ENCODE measurements at regions not wholly inside any gene's neighbourhood (a gene's known extent, or its start where the extent isn't known, plus 50 kb on each side); places are given as distances from the start of the nearest gene placed in this dataset.
A peak's percentile ranks its signal among the peaks of the same experiment; 100 is the strongest.

GRCh38 chr3:182006431-182006830 is 294.7 kb downstream of the SOX2 start:
- DNase-seq (ENCODE audit: low spot score): no peak
- intact Hi-C loops (cut with micrococcal nuclease; ENCODE audit: unreplicated experiment): no loop called here
- Histone ChIP-seq H3K27ac (ENCODE audit: low read depth, low read length, poor library complexity, severe bottlenecking) (no peak overlapping the region), H3K9me2 (ENCODE audit: insufficient read depth, low read length) (no peaks in the 10 kb centered on the region), H3K4me2 (ENCODE audit: low read length) (no peak overlapping the region), H3K4me1 (ENCODE audit: insufficient read depth, low read length, poor library complexity, severe bottlenecking) (peaks cover 28% of the 10 kb centered on the region), H3K9me3 (ENCODE audit: low read length) (no peaks in the 10 kb centered on the region), H3K36me3 (ENCODE audit: insufficient read depth, low read length) (no peaks in the 10 kb centered on the region), H2AFZ (ENCODE audit: low read length) (no peak overlapping the region), H3K79me2 (ENCODE audit: insufficient read depth, low read depth, low read length) (no peaks in the 10 kb centered on the region), H4K20me1 (ENCODE audit: insufficient read depth, low read length) (no peaks in the 10 kb centered on the region), H3K4me3 (ENCODE audit: low read depth, low read length, poor library complexity, severe bottlenecking) (no peak overlapping the region)
- TF ChIP-seq CTCF (conservative IDR thresholded peaks at IDR 0.05; ENCODE audit: low read length) (no peak), EZH2phosphoT487 (IDR thresholded peaks at IDR 0.05; ENCODE audit: borderline replicate concordance, low read depth, low read length) (no peak)
- POLR2A ChIA-PET: no interaction called here
- no TSS peak for BruUV-seq (replicated peaks)
- CTCF ChIA-PET (ENCODE audit: unreplicated experiment): no interaction called here

- POLR2A ChIA-PET: no interaction called here
- Histone ChIP-seq H3K27ac (ENCODE audit: low read depth, low read length, poor library complexity, severe bottlenecking) (no peak overlapping the region), H3K36me3 (ENCODE audit: insufficient read depth, low read length) (no peaks in the 10 kb centered on the region), H3K79me2 (ENCODE audit: insufficient read depth, low read depth, low read length) (no peaks in the 10 kb centered on the region), H4K20me1 (ENCODE audit: insufficient read depth, low read length) (no peaks in the 10 kb centered on the region), H3K4me3 (ENCODE audit: low read depth, low read length, poor library complexity, severe bottlenecking) (no peak overlapping the region), H3K9me2 (ENCODE audit: insufficient read depth, low read length) (no peaks in the 10 kb centered on the region), H2AFZ (ENCODE audit: low read length) (peak overlapping the region; percentile 58; the same call in 1 of the 2 replicates), H3K4me2 (ENCODE audit: low read length) (no peak overlapping the region), H3K9me3 (ENCODE audit: low read length) (no peaks in the 10 kb centered on the region), H3K4me1 (ENCODE audit: insufficient read depth, low read length, poor library complexity, severe bottlenecking) (peaks cover 25% of the 10 kb centered on the region)
- intact Hi-C loops (cut with micrococcal nuclease; ENCODE audit: unreplicated experiment): no loop called here
- DNase-seq (ENCODE audit: low spot score): no peak
- BruUV-seq (replicated peaks): no TSS peak
- TF ChIP-seq CTCF (conservative IDR thresholded peaks at IDR 0.05; ENCODE audit: low read length): no peak
- CTCF ChIA-PET (ENCODE audit: unreplicated experiment): no interaction called here
These were observed 295.7 kb downstream of the SOX2 start for GRCh38 chr3:182007441-182007840.

- Histone ChIP-seq H3K4me3 (ENCODE audit: low read depth, low read length, poor library complexity, severe bottlenecking) (no peak overlapping the region), H3K27ac (ENCODE audit: low read depth, low read length, poor library complexity, severe bottlenecking) (no peak overlapping the region), H3K9me3 (ENCODE audit: low read length) (no peaks in the 10 kb centered on the region), H3K9me2 (ENCODE audit: insufficient read depth, low read length) (no peaks in the 10 kb centered on the region), H2AFZ (ENCODE audit: low read length) (no peak overlapping the region), H4K20me1 (ENCODE audit: insufficient read depth, low read length) (no peaks in the 10 kb centered on the region), H3K36me3 (ENCODE audit: insufficient read depth, low read length) (no peaks in the 10 kb centered on the region), H3K4me2 (ENCODE audit: low read length) (no peak overlapping the region), H3K4me1 (ENCODE audit: insufficient read depth, low read length, poor library complexity, severe bottlenecking) (peaks cover 19% of the 10 kb centered on the region), H3K79me2 (ENCODE audit: insufficient read depth, low read depth, low read length) (no peaks in the 10 kb centered on the region)
- DNase-seq (ENCODE audit: low spot score): no peak
- intact Hi-C loops (cut with micrococcal nuclease; ENCODE audit: unreplicated experiment): no loop called here
- TF ChIP-seq CTCF (conservative IDR thresholded peaks at IDR 0.05; ENCODE audit: low read length) (no peak), EZH2phosphoT487 (IDR thresholded peaks at IDR 0.05; ENCODE audit: borderline replicate concordance, low read depth, low read length) (no peak)
- no TSS peak for BruUV-seq (replicated peaks)
- CTCF ChIA-PET (ENCODE audit: unreplicated experiment): no interaction called here
- POLR2A ChIA-PET: interaction anchor here (0.6 to 0.8 kb wide), 3 partner anchors 9 to 596 kb away, joined by 3 to 6 read pairs (median 6); no protein-coding TSS in a partner anchor
These were observed 306.6 kb downstream of the SOX2 start for GRCh38 chr3:182018361-182018760.
